ENCODE measurements at regions not wholly inside any gene's neighbourhood (a gene's known extent, or its start where the extent isn't known, plus 50 kb on each side); places are given as distances from the start of the nearest gene placed in this dataset.

DNA sequence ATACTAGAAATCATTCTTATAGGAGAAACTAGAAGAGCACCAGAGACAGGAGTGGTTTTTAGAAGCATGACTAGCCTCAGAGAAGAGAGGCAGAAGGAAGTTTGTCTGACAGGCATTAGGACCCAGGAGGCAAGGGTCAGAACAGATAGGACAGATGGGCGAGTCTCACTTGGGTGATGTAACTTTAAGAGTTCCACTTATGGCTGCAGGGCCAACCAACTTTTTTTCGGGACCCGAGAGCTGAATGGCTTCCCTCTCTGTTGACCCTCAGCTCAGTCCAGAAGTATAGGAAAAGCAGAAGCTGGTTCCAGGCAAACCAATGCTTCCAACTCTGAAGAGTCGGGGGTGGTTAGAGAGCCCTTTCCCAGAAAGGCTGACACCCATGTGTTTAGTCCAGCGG is 136.6 kb upstream of the SETMAR start:
- no peak for TF ChIP-seq EP300 (IDR thresholded peaks at IDR 0.05; ENCODE audit: low read depth)
- TF ChIP-seq POLR2A (IDR thresholded peaks at IDR 0.05): no peak

All from transverse colon (tissue), 1 donor.